ENCODE measurements at regions not wholly inside any gene's neighbourhood (a gene's known extent, or its start where the extent isn't known, plus 50 kb on each side); places are given as distances from the start of the nearest gene placed in this dataset.
"Not testable (repeated sequence)": the region's sequence is repeated elsewhere in the genome, so short reads cannot be mapped to it uniquely, and the experiment has no call there.

DNA sequence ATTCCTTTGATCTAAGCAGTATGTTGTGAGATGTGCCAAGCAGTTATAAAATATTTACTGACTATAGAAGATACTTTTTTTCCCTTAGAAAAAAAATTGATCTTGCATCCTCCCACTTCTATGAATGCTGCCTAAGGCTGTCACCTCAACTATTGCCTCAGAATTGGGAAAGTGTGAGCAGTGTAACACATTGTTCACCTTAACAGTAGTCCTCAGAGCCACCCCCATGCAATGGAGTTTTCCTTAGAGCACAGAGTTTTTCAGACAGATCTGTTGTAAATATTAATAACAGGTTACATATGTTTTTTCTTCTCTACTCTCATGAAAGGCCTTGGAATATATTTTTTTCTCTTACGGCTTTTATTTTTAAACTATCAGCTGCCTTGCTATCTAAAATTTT lies 607.3 kb downstream of the STK39 start:
- Histone ChIP-seq H3K36me3 (ENCODE audit: control insufficient read depth in 4 of 4, insufficient read depth in 3 of 4, low read depth in 1 of 4, low read length in 3 of 4) (no peaks in the 10 kb centered on the region), H3K9me3 (ENCODE audit: control insufficient read depth in 4 of 4, low read length in 3 of 4) (no peaks in the 10 kb centered on the region), H3K9ac (ENCODE audit: low read depth in 1 of 2, low read length in 2 of 2) (no peak overlapping the region), H3K27ac (ENCODE audit: low read depth in 1 of 2, low read length in 2 of 2) (no peak overlapping the region), H3K27me3 (ENCODE audit: control insufficient read depth in 4 of 4, insufficient read depth in 4 of 4, low read length in 3 of 4) (no peaks in the 10 kb centered on the region), H3K4me1 (ENCODE audit: control insufficient read depth in 4 of 4, insufficient read depth in 4 of 4, low read length in 3 of 4) (no peaks in the 10 kb centered on the region), H3K4me3 (ENCODE audit: low read depth in 1 of 3, low read length in 3 of 3) (no peak overlapping the region)
- TF ChIP-seq YY1 (IDR thresholded peaks at IDR 0.05) (no peak), HNF4G (IDR thresholded peaks at IDR 0.05) (no peak), RXRA (IDR thresholded peaks at IDR 0.05) (no peak), RAD21 (IDR thresholded peaks at IDR 0.05) (no peak), GABPA (IDR thresholded peaks at IDR 0.05 in 1 of 2, conservative IDR thresholded peaks at IDR 0.05 in 1 of 2) (no peak), EGR1 (IDR thresholded peaks at IDR 0.05; ENCODE audit: low read depth in 2 of 2) (no peak), HNF4A (conservative IDR thresholded peaks at IDR 0.05) (no peak), FOXA1 (IDR thresholded peaks at IDR 0.05) (no peak), FOXA2 (IDR thresholded peaks at IDR 0.05) (no peak), NR2F2 (IDR thresholded peaks at IDR 0.05) (no peak), SP1 (IDR thresholded peaks at IDR 0.05) (no peak)
- TF ChIP-seq, protein P1, sequence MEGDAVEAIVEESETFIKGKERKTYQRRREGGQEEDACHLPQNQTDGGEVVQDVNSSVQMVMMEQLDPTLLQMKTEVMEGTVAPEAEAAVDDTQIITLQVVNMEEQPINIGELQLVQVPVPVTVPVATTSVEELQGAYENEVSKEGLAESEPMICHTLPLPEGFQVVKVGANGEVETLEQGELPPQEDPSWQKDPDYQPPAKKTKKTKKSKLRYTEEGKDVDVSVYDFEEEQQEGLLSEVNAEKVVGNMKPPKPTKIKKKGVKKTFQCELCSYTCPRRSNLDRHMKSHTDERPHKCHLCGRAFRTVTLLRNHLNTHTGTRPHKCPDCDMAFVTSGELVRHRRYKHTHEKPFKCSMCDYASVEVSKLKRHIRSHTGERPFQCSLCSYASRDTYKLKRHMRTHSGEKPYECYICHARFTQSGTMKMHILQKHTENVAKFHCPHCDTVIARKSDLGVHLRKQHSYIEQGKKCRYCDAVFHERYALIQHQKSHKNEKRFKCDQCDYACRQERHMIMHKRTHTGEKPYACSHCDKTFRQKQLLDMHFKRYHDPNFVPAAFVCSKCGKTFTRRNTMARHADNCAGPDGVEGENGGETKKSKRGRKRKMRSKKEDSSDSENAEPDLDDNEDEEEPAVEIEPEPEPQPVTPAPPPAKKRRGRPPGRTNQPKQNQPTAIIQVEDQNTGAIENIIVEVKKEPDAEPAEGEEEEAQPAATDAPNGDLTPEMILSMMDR (IDR thresholded peaks at IDR 0.05; ENCODE audit: low read depth, low read length, missing input control), result no peak
- TF ChIP-seq, protein P2, sequence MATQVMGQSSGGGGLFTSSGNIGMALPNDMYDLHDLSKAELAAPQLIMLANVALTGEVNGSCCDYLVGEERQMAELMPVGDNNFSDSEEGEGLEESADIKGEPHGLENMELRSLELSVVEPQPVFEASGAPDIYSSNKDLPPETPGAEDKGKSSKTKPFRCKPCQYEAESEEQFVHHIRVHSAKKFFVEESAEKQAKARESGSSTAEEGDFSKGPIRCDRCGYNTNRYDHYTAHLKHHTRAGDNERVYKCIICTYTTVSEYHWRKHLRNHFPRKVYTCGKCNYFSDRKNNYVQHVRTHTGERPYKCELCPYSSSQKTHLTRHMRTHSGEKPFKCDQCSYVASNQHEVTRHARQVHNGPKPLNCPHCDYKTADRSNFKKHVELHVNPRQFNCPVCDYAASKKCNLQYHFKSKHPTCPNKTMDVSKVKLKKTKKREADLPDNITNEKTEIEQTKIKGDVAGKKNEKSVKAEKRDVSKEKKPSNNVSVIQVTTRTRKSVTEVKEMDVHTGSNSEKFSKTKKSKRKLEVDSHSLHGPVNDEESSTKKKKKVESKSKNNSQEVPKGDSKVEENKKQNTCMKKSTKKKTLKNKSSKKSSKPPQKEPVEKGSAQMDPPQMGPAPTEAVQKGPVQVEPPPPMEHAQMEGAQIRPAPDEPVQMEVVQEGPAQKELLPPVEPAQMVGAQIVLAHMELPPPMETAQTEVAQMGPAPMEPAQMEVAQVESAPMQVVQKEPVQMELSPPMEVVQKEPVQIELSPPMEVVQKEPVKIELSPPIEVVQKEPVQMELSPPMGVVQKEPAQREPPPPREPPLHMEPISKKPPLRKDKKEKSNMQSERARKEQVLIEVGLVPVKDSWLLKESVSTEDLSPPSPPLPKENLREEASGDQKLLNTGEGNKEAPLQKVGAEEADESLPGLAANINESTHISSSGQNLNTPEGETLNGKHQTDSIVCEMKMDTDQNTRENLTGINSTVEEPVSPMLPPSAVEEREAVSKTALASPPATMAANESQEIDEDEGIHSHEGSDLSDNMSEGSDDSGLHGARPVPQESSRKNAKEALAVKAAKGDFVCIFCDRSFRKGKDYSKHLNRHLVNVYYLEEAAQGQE (IDR thresholded peaks at IDR 0.05), result no peak
- TF ChIP-seq, protein P3, sequence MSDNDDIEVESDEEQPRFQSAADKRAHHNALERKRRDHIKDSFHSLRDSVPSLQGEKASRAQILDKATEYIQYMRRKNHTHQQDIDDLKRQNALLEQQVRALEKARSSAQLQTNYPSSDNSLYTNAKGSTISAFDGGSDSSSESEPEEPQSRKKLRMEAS (IDR thresholded peaks at IDR 0.05), result no peak
- 4% methylated on average over 1 of the region's 1 CpG for WGBS
- DNase-seq (ENCODE audit: low spot score), result no peak

DNA sequence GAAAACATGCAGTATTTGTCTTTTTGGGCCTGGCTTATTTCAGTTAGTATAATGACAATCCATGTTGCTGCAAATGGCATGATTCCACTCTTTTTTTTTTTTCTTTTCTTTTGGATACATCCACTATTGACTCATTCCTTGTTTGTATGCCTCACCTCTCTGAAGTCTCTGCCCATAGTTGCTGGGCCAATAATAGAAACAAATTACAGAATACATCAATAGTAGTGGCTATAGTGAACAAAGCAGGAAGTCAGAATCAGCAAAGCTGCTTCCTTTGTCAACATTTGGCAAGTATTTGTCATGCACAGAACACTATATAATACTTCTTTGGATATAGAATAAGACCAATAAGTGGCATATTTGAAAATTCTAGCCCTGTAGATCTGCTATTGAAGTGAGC lies 609.7 kb downstream of the STK39 start:
- no peak overlapping the region for H3K4me3 ChIP-seq (ENCODE audit: low read depth in 1 of 3, low read length in 3 of 3)
- H3K4me1 ChIP-seq (ENCODE audit: control insufficient read depth in 4 of 4, insufficient read depth in 4 of 4, low read length in 3 of 4), result no peaks in the 10 kb centered on the region
- no peak for DNase-seq (ENCODE audit: low spot score)
- H3K9me3 ChIP-seq (ENCODE audit: control insufficient read depth in 4 of 4, low read length in 3 of 4), result no peaks in the 10 kb centered on the region
- TF ChIP-seq GABPA (IDR thresholded peaks at IDR 0.05 in 1 of 2, conservative IDR thresholded peaks at IDR 0.05 in 1 of 2) (no peak), FOXA2 (IDR thresholded peaks at IDR 0.05) (no peak)
- TF ChIP-seq, protein P4, sequence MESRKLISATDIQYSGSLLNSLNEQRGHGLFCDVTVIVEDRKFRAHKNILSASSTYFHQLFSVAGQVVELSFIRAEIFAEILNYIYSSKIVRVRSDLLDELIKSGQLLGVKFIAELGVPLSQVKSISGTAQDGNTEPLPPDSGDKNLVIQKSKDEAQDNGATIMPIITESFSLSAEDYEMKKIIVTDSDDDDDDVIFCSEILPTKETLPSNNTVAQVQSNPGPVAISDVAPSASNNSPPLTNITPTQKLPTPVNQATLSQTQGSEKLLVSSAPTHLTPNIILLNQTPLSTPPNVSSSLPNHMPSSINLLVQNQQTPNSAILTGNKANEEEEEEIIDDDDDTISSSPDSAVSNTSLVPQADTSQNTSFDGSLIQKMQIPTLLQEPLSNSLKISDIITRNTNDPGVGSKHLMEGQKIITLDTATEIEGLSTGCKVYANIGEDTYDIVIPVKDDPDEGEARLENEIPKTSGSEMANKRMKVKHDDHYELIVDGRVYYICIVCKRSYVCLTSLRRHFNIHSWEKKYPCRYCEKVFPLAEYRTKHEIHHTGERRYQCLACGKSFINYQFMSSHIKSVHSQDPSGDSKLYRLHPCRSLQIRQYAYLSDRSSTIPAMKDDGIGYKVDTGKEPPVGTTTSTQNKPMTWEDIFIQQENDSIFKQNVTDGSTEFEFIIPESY (IDR thresholded peaks at IDR 0.05), result no peak
- H3K36me3 ChIP-seq (ENCODE audit: control insufficient read depth in 4 of 4, insufficient read depth in 3 of 4, low read depth in 1 of 4, low read length in 3 of 4), result no peaks in the 10 kb centered on the region
- no peak overlapping the region for H3K27ac ChIP-seq (ENCODE audit: low read depth in 1 of 2, low read length in 2 of 2)
- H3K27me3 ChIP-seq (ENCODE audit: control insufficient read depth in 4 of 4, insufficient read depth in 4 of 4, low read length in 3 of 4), result no peaks in the 10 kb centered on the region
- H3K9ac ChIP-seq (ENCODE audit: low read depth in 1 of 2, low read length in 2 of 2), result no peak overlapping the region

DNA sequence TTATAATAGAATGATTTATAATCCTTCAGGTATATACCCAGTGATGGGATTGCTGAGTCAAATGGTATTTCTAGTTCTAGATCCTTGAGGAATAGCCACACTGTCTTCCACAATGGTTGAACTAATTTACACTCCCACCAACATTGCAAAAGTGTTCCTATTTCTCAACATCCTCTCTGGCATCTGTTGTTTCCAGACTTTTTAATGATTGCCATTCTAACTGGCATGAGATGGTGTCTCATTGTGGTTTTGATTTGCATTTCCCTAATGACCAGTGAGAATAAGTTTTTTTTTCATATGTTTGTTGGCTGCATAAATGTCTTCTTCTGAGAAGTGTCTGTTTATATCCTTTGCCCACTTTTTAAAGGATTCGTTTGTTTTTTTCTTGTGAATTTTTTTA lies 615.1 kb downstream of the STK39 start:
- H3K27me3 ChIP-seq (ENCODE audit: control insufficient read depth in 4 of 4, insufficient read depth in 4 of 4, low read length in 3 of 4); H3K4me1 ChIP-seq (ENCODE audit: control insufficient read depth in 4 of 4, insufficient read depth in 4 of 4, low read length in 3 of 4); H3K36me3 ChIP-seq (ENCODE audit: control insufficient read depth in 4 of 4, insufficient read depth in 3 of 4, low read depth in 1 of 4, low read length in 3 of 4); H3K9ac ChIP-seq (ENCODE audit: low read depth in 1 of 2, low read length in 2 of 2); H3K4me3 ChIP-seq (ENCODE audit: low read depth in 1 of 3, low read length in 3 of 3); H3K27ac ChIP-seq (ENCODE audit: low read depth in 1 of 2, low read length in 2 of 2); DNase-seq (ENCODE audit: low spot score); H3K9me3 ChIP-seq (ENCODE audit: control insufficient read depth in 4 of 4, low read length in 3 of 4): not testable (repeated sequence)
- WGBS, result 88% methylated on average over 1 of the region's 1 CpG
